ENCODE measurements at regions not wholly inside any gene's neighbourhood (a gene's known extent, or its start where the extent isn't known, plus 50 kb on each side); places are given as distances from the start of the nearest gene placed in this dataset.

DNA sequence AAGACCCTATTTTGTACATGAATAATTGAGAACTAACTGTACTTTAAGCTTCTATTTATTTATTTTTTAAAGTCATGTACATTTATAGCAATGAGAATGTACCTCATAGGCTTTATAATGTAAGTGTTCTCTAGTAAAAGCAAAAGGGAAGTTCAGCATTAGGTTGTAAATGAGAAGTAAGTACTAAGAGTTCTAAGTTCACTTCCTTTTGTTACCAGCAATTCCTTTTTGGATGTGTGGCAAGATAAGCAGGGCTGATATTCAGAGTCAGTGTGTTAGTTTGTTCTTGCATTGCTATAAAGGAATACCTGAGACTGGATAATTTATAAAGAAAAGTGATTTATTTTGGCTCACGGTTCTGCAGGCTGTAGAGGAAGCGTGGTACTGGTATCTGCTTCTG is 54.0 kb upstream of the CCN2 start:
- H3K18ac ChIP-seq (ENCODE audit: insufficient read length, low read depth, low read length), result no peak overlapping the region
- Mint-ChIP-seq H3K36me3 (ENCODE audit: insufficient read depth in 1 of 3, low read depth in 3 of 3) (peaks cover 10 to 23% (median 22%) of the 10 kb centered on the region in 3 experiments), H3K4me1 (peaks cover 9 to 13% of the 10 kb centered on the region in 2 experiments), H3K27me3 (ENCODE audit: low read depth) (peaks cover 2% of the 10 kb centered on the region), H3K27ac (0 out of 7 replicates have a peak overlapping the region, but pooled peaks of 1 of the 3 experiments have one; percentile 27), H3K4me3 (no peak overlapping the region), H3K9me3 (peaks cover 16 to 19% of the 10 kb centered on the region in 2 experiments)
- H3K56ac ChIP-seq (ENCODE audit: insufficient read length, low read depth, low read length), result no peak overlapping the region
- no peak overlapping the region for H2BK15ac ChIP-seq (ENCODE audit: low read depth, low read length)
- no peak overlapping the region for H2BK5ac ChIP-seq (ENCODE audit: insufficient read length, low read length)
- H3K14ac ChIP-seq (ENCODE audit: insufficient read depth, low read length), result no peak overlapping the region
- no peak overlapping the region for H3K9ac ChIP-seq (ENCODE audit: extremely low read depth, insufficient read length, low read length)
- peaks cover 7% of the 10 kb centered on the region for H3K9me3 ChIP-seq (ENCODE audit: control insufficient read depth, low read depth, low read length)
- no peaks in the 10 kb centered on the region for H3K79me2 ChIP-seq (ENCODE audit: insufficient read depth, low read length)
- H2AK5ac ChIP-seq (ENCODE audit: insufficient read length, low read length), result no peak overlapping the region
- H3K4me1 ChIP-seq (ENCODE audit: insufficient read depth, low read length), result no peaks in the 10 kb centered on the region
- H3K27ac ChIP-seq (ENCODE audit: insufficient read length, low read depth, low read length), result no peak overlapping the region
- H4K91ac ChIP-seq (ENCODE audit: insufficient read length, low read depth, low read length), result no peak overlapping the region
- no peak overlapping the region for H2BK12ac ChIP-seq (ENCODE audit: insufficient read length, low read depth, low read length)
- H4K8ac ChIP-seq (replicated peaks; ENCODE audit: insufficient read length, low read depth, low read length), result no peak overlapping the region
- H3K27me3 ChIP-seq (ENCODE audit: insufficient read depth, low read length), result no peaks in the 10 kb centered on the region
- H2BK20ac ChIP-seq (ENCODE audit: low read depth, low read length, poor library complexity, severe bottlenecking), result no peak overlapping the region
- DNase-seq, result no peak
- H3K23ac ChIP-seq (ENCODE audit: insufficient read length, low read depth, low read length), result no peak overlapping the region
- WGBS (ENCODE audit: extremely low coverage, insufficient read length, low lambda C conversion rate), result no CpG with 5 or more reads among the region's 2 CpGs
- no peak overlapping the region for H2AFZ ChIP-seq (ENCODE audit: low read length)
- H2BK120ac ChIP-seq (ENCODE audit: low read depth, low read length, poor library complexity, severe bottlenecking), result no peak overlapping the region
- no peak overlapping the region for H3K4ac ChIP-seq (ENCODE audit: low read depth, low read length)
- H3K79me1 ChIP-seq (ENCODE audit: insufficient read depth, low read depth, low read length, poor library complexity, severe bottlenecking), result no peaks in the 10 kb centered on the region
- no peaks in the 10 kb centered on the region for H4K20me1 ChIP-seq (ENCODE audit: control insufficient read depth, insufficient read depth, insufficient read length)
- H3K4me2 ChIP-seq (ENCODE audit: insufficient read depth, insufficient read length, low read length), result no peak overlapping the region
- no peaks in the 10 kb centered on the region for H3K23me2 ChIP-seq (ENCODE audit: insufficient read length, low read depth, low read length, poor library complexity, severe bottlenecking)
- no peak for TF ChIP-seq CTCF (conservative IDR thresholded peaks at IDR 0.05)
- no peak overlapping the region for H3T11ph ChIP-seq (ENCODE audit: low read length)
- no peak overlapping the region for H4K5ac ChIP-seq (ENCODE audit: insufficient read length, low read depth, low read length)
